Astrocyte (in vitro differentiated cells and primary cell): ENCODE measurements at regions not wholly inside any gene's neighbourhood (a gene's known extent, or its start where the extent isn't known, plus 50 kb on each side); places are given as distances from the start of the nearest gene placed in this dataset.
"Not testable (repeated sequence)": the region's sequence is repeated elsewhere in the genome, so short reads cannot be mapped to it uniquely, and the experiment has no call there.

Experiments
- DNase-seq: peaks from one replicate; pipeline ENCODE4 v3.0.0-alpha.2; 2010; ENCODE audit warnings: low read depth
- FAIRE-seq: peaks from 2 replicates; lab custom pipeline; 2011; peaks lifted over from hg19 to GRCh38; lab: Jason Lieb, UNC
- H2AFZ ChIP-seq: 2 replicates; pipeline ENCODE4 v1.6.0; 2012; ENCODE audit warnings: low read depth, low read length, inconsistent platforms
- H3K27ac ChIP-seq: 2 replicates; pipeline ENCODE4 v1.5.1; 2011; ENCODE audit warnings: low read depth, low read length, inconsistent platforms
- H3K27me3 ChIP-seq: 2 replicates; pipeline ENCODE4 v1.6.0; 2011; ENCODE audit warnings: low read length, inconsistent platforms; ENCODE audit not compliant: insufficient read depth
- H3K36me3 ChIP-seq: 2 replicates; pipeline ENCODE4 v1.5.1; 2011; ENCODE audit warnings: low read length, inconsistent platforms; ENCODE audit not compliant: insufficient read depth
- H3K4me1 ChIP-seq: 2 replicates; pipeline ENCODE4 v1.5.1; 2011; ENCODE audit warnings: low read length, inconsistent platforms; ENCODE audit not compliant: insufficient read depth
- H3K4me2 ChIP-seq: 2 replicates; pipeline ENCODE4 v1.6.0; 2012; ENCODE audit warnings: low read length, inconsistent platforms
- H3K4me3 ChIP-seq: 2 replicates; pipeline ENCODE4 v1.5.1; 2011; ENCODE audit warnings: low read depth, mild to moderate bottlenecking, low read length, inconsistent platforms; ENCODE audit not compliant: insufficient read depth
- H3K79me2 ChIP-seq: 2 replicates; pipeline ENCODE4 v1.6.0; 2012; ENCODE audit warnings: mild to moderate bottlenecking, low read length, inconsistent platforms; ENCODE audit not compliant: insufficient read depth
- H3K9ac ChIP-seq: 2 replicates; pipeline ENCODE4 v1.6.0; 2012; ENCODE audit warnings: mild to moderate bottlenecking, low read length, inconsistent platforms
- H3K9me3 ChIP-seq: 2 replicates; pipeline ENCODE4 v1.5.1; 2012; ENCODE audit warnings: low read depth, mild to moderate bottlenecking, low read length, inconsistent platforms; ENCODE audit not compliant: insufficient read depth
- H4K20me1 ChIP-seq: 2 replicates; pipeline ENCODE4 v1.6.0; 2012; ENCODE audit warnings: low read length, inconsistent platforms; ENCODE audit not compliant: insufficient read depth
- H3K27ac Mint-ChIP-seq: one replicate; pipeline ENCODE4 v1.8.0; 2021; ENCODE audit warnings: mild to moderate bottlenecking, mixed read lengths; ENCODE audit not compliant: unreplicated experiment
- H3K27me3 Mint-ChIP-seq: one replicate; pipeline ENCODE4 v1.8.0; 2021; ENCODE audit warnings: low read depth, mixed read lengths; ENCODE audit not compliant: unreplicated experiment
- H3K36me3 Mint-ChIP-seq: one replicate; pipeline ENCODE4 v1.8.0; 2021; ENCODE audit warnings: low read depth, mixed read lengths; ENCODE audit not compliant: unreplicated experiment
- H3K4me1 Mint-ChIP-seq: one replicate; pipeline ENCODE4 v1.8.0; 2021; ENCODE audit warnings: low read depth, mixed read lengths; ENCODE audit not compliant: unreplicated experiment
- H3K4me3 Mint-ChIP-seq: one replicate; pipeline ENCODE4 v1.8.0; 2021; ENCODE audit warnings: mild to moderate bottlenecking, moderate library complexity, mixed read lengths; ENCODE audit not compliant: unreplicated experiment
- H3K9me3 Mint-ChIP-seq: one replicate; pipeline ENCODE4 v1.8.0; 2021; ENCODE audit warnings: mild to moderate bottlenecking, mixed read lengths; ENCODE audit not compliant: unreplicated experiment
- EZH2 ChIP-seq: IDR thresholded peaks from 2 replicates; pipeline ENCODE4 v1.6.1; 2012; ENCODE audit warnings: mild to moderate bottlenecking, low read length, inconsistent platforms; ENCODE audit not compliant: insufficient read depth
- TF ChIP-seq, protein P1 (sequence below): IDR thresholded peaks from 2 replicates; pipeline ENCODE4 v1.5.1; 2011; ENCODE audit warnings: low read depth, mild to moderate bottlenecking, inconsistent platforms, low read length, moderate library complexity; ENCODE audit not compliant: insufficient read depth

DNA sequence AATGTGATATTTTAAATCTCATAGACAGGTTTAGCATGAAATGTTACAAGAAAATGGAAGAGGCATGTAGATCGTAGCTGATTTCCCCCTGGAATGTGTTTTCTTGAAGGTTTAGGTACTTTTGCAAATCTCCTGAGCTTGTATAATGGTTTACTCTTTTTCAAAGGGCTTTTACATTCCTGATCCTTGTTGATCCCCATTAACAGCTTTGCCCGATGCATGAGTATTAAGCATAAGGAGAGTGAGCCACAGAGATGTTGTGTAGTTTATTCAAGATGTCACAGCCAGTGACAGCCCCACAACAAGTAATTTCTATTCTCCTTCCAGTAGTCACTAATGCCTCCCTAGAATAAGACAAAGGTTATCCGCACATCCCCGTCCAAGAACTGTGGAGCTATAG is 103.7 kb downstream of the SKIDA1 start:
- Mint-ChIP-seq H3K36me3 (no peaks in the 10 kb centered on the region), H3K27ac (no peak overlapping the region), H3K27me3 (no peaks in the 10 kb centered on the region), H3K9me3 (peaks cover 4% of the 10 kb centered on the region), H3K4me1 (no peaks in the 10 kb centered on the region), H3K4me3 (no peak overlapping the region)
- TF ChIP-seq EZH2 = no peak
- H3K27me3 ChIP-seq = no peaks in the 10 kb centered on the region
- no peaks in the 10 kb centered on the region for H3K4me1 ChIP-seq
- H4K20me1 ChIP-seq = no peaks in the 10 kb centered on the region
- no peak overlapping the region for H3K9ac ChIP-seq
- no peak overlapping the region for H2AFZ ChIP-seq
- DNase-seq = no peak
- no peaks in the 10 kb centered on the region for H3K36me3 ChIP-seq
- no peak for FAIRE-seq
- no peak overlapping the region for H3K27ac ChIP-seq
- H3K9me3 ChIP-seq = no peaks in the 10 kb centered on the region
- H3K4me2 ChIP-seq = no peak overlapping the region
- no peaks in the 10 kb centered on the region for H3K79me2 ChIP-seq
- no peak overlapping the region for H3K4me3 ChIP-seq

DNA sequence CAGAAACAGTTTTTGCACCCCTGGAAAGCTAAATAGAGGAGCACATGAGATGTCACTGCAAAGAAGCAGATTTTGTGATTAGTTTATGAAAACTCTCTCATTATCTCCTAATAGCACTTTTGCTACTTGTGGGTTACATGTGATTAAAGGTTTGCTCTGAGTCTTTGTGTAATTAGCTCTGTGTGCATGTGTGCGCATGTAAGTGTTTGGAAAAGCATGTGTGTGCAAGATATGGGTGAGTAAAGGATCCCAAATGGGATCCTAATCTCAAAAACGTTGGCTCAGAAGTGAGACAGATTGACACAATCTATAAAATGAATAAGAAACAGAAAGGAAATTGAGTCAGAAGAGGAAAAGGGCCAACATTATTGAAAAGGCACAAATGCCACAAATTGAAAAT is 104.5 kb downstream of the SKIDA1 start:
- H3K27me3 Mint-ChIP-seq = no peaks in the 10 kb centered on the region
- FAIRE-seq (no peak), DNase-seq (no peak)
- no peaks in the 10 kb centered on the region for H3K36me3 ChIP-seq
- no peaks in the 10 kb centered on the region for H3K9me3 Mint-ChIP-seq
- H3K4me3 ChIP-seq = no peak overlapping the region
- H3K4me2 ChIP-seq = no peak overlapping the region
- no peak overlapping the region for H3K27ac Mint-ChIP-seq
- H3K4me1 Mint-ChIP-seq = no peaks in the 10 kb centered on the region
- no peak overlapping the region for H2AFZ ChIP-seq
- no peaks in the 10 kb centered on the region for H3K4me1 ChIP-seq
- no peak overlapping the region for H3K9ac ChIP-seq
- H3K27me3 ChIP-seq = no peaks in the 10 kb centered on the region
- TF ChIP-seq, protein P1, sequence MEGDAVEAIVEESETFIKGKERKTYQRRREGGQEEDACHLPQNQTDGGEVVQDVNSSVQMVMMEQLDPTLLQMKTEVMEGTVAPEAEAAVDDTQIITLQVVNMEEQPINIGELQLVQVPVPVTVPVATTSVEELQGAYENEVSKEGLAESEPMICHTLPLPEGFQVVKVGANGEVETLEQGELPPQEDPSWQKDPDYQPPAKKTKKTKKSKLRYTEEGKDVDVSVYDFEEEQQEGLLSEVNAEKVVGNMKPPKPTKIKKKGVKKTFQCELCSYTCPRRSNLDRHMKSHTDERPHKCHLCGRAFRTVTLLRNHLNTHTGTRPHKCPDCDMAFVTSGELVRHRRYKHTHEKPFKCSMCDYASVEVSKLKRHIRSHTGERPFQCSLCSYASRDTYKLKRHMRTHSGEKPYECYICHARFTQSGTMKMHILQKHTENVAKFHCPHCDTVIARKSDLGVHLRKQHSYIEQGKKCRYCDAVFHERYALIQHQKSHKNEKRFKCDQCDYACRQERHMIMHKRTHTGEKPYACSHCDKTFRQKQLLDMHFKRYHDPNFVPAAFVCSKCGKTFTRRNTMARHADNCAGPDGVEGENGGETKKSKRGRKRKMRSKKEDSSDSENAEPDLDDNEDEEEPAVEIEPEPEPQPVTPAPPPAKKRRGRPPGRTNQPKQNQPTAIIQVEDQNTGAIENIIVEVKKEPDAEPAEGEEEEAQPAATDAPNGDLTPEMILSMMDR = no peak
- TF ChIP-seq EZH2 = no peak
- no peaks in the 10 kb centered on the region for H3K36me3 Mint-ChIP-seq
- no peaks in the 10 kb centered on the region for H3K79me2 ChIP-seq
- H4K20me1 ChIP-seq = no peaks in the 10 kb centered on the region
- H3K9me3 ChIP-seq = no peaks in the 10 kb centered on the region
- no peak overlapping the region for H3K4me3 Mint-ChIP-seq
- no peak overlapping the region for H3K27ac ChIP-seq

DNA sequence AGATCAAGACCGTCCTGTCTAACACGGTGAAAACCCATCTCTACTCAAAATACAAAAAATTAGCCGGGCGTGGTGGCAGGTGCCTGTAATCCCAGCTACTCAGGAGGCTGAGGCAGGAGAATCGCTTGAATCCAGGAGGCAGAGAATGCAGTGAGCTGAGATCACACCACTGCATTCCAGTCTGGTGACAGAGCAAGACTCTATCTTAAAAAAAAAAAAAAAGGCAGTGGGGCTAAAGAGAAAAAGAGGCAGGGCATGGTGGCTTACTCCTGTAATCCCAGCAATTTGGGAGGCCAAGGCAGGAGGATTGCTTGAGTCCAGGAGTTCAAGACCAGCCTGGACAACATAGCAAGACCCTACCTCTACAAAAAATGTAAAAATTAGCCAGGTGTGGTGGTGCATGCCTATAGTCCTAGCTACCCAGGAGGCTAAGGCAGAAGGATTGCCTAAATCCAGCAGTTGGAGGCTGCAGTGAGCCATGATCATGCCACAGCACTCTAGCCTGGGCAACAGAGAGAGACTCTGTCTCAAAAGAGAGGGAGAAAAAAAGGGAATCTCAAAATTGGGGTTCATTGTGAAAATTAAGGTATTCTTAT is 106.4 kb downstream of the SKIDA1 start:
- not testable (repeated sequence) for H3K27ac Mint-ChIP-seq, H2AFZ ChIP-seq, H3K4me2 ChIP-seq, H3K4me1 ChIP-seq, H3K4me3 ChIP-seq, H3K4me1 Mint-ChIP-seq, H3K79me2 ChIP-seq, H3K27me3 Mint-ChIP-seq, H4K20me1 ChIP-seq, FAIRE-seq, H3K27me3 ChIP-seq, H3K9ac ChIP-seq, H3K4me3 Mint-ChIP-seq, H3K9me3 Mint-ChIP-seq, H3K36me3 ChIP-seq, H3K9me3 ChIP-seq, H3K27ac ChIP-seq, H3K36me3 Mint-ChIP-seq
- DNase-seq = peak; percentile 15
